Epithelial cell of proximal tubule (primary cell): ENCODE measurements at regions not wholly inside any gene's neighbourhood (a gene's known extent, or its start where the extent isn't known, plus 50 kb on each side); places are given as distances from the start of the nearest gene placed in this dataset.
A peak's percentile ranks its signal among the peaks of the same experiment; 100 is the strongest.

Experiments
- DNase-seq: peaks from one replicate; pipeline ENCODE4 v3.0.0-alpha.2; 2011; ENCODE audit warnings: low read depth
- H3K4me3 ChIP-seq: 2 replicates; pipeline ENCODE4 v1.5.1; 2011; ENCODE audit warnings: low read depth, mild to moderate bottlenecking, low read length
- TF ChIP-seq, protein P1 (sequence below): conservative IDR thresholded peaks from 2 replicates; pipeline ENCODE4 v1.5.1; 2012; ENCODE audit warnings: low read depth, mild to moderate bottlenecking, low read length

DNA sequence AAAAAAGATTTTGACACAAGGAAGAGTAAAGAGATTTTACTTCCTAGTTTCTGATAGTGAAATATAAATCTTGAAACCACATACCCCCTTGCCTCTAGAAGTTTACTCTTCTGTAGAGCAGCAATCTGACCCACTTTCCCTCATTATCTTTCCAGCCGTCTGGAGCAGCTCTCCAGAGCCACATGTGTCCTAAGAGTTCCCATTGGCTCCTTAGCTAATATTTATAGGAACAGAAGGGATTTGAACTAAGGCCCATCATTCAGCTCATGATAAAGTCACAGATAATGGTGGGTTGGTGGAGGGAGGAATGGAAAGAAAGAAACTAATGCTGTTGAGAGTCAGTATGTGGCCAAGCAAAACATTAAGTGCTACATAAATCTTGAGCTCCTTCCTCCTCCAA, 121.8 kb downstream of the INHBA start:
- TF ChIP-seq, protein P1, sequence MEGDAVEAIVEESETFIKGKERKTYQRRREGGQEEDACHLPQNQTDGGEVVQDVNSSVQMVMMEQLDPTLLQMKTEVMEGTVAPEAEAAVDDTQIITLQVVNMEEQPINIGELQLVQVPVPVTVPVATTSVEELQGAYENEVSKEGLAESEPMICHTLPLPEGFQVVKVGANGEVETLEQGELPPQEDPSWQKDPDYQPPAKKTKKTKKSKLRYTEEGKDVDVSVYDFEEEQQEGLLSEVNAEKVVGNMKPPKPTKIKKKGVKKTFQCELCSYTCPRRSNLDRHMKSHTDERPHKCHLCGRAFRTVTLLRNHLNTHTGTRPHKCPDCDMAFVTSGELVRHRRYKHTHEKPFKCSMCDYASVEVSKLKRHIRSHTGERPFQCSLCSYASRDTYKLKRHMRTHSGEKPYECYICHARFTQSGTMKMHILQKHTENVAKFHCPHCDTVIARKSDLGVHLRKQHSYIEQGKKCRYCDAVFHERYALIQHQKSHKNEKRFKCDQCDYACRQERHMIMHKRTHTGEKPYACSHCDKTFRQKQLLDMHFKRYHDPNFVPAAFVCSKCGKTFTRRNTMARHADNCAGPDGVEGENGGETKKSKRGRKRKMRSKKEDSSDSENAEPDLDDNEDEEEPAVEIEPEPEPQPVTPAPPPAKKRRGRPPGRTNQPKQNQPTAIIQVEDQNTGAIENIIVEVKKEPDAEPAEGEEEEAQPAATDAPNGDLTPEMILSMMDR = no peak
- no peak overlapping the region for H3K4me3 ChIP-seq
- DNase-seq = no peak

DNA sequence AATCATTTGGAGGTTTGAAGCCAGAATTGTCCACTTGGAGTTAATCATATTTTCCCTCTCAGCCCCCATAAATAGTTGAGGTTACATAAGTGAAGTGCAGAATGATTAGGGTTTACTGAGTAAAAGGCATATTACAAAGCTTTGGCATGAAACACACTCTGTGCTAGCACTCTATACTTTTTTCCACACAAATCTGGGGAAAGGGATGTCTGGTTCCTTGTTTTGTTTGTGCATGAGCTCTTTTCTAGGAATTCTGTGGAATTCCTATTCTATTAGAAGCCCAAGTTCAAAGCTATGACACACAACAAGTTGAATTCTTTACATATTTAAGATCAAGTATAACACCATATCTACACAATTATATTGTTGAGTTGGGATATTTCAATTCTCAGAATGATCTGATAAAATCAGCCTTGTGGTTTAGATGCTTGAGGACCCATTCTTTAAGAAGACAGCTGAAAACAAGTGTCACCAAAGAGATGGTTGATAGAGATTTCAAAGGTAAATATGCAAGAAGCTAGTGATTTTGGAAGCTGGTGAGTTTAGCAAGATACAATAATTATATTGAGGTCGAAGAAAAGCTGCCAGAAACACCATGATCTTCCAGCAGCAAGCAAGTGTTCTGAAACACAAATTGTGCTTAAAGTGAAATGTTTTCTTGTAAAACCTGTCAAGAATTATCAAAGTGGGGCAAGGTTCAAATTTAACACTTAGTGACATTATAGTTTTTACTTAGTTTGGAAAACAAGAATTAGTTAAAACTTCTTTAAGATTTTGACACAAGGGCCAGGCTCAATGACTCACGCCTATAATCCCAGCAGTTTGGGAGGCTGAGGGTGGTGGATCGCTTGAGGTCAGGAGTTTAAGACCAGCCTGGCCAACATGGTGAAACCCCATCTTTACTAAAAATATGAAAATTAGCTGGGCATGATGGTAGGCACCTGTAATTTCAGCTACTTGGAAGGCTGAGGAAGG, 122.6 kb downstream of the INHBA start:
- DNase-seq = peak; percentile 9
- H3K4me3 ChIP-seq = no peak overlapping the region
- TF ChIP-seq, protein P1 = no peak

DNA sequence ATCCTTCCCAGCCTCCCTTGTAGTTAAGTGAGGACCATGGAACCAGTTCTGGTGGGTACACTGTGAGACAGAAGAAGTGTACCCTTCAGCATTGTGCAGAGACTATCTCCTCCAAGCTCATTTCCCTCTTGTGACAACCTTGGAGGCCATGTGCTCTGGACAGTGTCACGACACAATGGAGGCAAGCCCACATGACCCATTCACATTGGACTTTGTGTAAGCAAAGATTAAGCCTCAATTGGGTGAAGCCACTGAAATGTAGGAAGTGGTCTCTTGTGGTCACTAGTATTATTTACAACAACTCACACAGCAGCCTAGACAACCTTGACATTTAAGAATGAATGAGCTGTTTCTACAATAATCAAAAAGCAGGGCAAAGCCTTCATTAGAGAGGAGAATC, 124.2 kb downstream of the INHBA start:
- no peak for DNase-seq
- no peak overlapping the region for H3K4me3 ChIP-seq
- TF ChIP-seq, protein P1 = no peak

DNA sequence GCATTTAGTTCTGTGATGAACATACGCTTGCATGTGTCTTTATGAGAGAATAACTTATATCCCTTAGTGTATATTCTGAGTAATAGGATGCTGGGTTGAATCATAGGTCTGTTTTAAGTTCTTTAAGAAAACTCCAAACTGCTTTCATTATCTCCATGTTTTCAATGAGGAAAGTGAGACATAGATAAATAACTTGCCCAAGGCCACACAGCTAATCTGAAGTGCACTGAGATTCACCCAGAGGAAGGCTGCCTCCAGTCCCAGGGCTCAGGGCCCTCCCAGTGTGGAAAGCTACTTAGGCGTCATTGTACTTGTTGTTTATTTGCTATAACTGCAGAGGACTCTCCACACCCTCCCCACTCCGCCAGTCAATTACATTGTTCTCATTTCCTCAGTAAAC, 126.7 kb downstream of the INHBA start:
- H3K4me3 ChIP-seq = no peak overlapping the region
- TF ChIP-seq, protein P1 = no peak
- DNase-seq = no peak

DNA sequence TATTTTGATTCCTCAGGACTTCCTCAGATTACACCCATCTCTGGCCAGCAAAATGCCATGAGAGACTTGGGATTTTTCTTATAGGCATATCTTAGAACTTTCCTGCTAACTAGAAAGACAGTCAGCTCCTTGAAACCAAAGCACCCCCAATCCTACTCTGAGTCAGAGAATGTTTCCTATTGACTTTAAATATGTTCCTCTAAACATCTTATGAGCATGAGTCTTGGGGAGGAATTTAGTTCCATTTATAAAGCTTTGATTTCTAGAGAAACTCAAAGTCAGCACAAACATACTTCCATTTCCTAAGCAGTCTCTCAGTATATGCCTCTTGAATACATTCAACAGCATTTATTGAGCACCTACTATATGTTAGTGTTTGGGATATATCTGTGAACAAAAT, 128.5 kb downstream of the INHBA start:
- no peak for DNase-seq
- H3K4me3 ChIP-seq = no peak overlapping the region
- TF ChIP-seq, protein P1 = no peak

DNA sequence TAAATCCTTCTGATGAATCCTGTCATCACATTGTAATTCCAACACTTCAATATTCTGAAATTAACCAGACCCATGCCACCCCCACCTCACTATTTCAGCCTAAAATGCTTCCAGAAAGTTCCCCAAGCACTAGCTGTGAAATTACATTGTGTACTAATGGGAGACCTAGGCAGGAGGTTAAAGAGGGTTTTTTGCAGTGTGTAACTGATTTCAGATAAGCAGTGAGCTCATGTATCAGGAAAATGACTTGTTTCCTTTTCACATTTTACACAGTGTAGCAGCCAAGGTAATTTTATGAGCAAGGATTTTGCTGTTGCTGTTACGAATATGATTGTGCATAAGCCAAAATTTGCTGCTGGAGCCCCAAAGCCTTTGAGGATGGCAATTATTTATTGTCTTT, 129.0 kb downstream of the INHBA start:
- TF ChIP-seq, protein P1 = no peak
- no peak for DNase-seq
- H3K4me3 ChIP-seq = no peak overlapping the region

DNA sequence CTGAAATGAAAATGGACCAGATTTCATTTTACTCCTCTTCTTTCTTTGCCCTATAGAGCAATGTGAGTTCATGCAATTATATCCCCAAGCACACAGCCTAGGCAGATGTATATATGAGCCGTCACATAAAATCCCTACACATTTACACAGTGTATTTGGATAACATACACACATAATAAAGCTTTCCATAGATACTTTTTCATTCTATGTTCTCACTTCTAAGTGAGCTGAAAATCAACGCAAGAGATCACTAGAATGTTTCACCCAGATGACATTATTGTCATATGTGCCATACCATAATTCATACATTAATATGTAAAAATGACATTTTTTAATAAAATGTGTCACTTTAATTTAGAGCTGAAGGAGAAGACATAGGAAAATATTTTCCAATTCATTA, 129.4 kb downstream of the INHBA start:
- H3K4me3 ChIP-seq = no peak overlapping the region
- TF ChIP-seq, protein P1 = no peak
- no peak for DNase-seq
